ENCODE measurements at regions not wholly inside any gene's neighbourhood (a gene's known extent, or its start where the extent isn't known, plus 50 kb on each side); places are given as distances from the start of the nearest gene placed in this dataset.

GRCh38 chr1:175840787-175841186 lies 97.4 kb upstream of the TNR start:
- TF ChIP-seq SUZ12 (IDR thresholded peaks at IDR 0.05; ENCODE audit: extremely low read depth, insufficient read depth, insufficient read length) (no peak), YY1 (IDR thresholded peaks at IDR 0.05; ENCODE audit: insufficient read depth, insufficient read length) (no peak)

Measured in NT2/D1 (cell line).